ENCODE measurements at regions not wholly inside any gene's neighbourhood (a gene's known extent, or its start where the extent isn't known, plus 50 kb on each side); places are given as distances from the start of the nearest gene placed in this dataset.

DNA sequence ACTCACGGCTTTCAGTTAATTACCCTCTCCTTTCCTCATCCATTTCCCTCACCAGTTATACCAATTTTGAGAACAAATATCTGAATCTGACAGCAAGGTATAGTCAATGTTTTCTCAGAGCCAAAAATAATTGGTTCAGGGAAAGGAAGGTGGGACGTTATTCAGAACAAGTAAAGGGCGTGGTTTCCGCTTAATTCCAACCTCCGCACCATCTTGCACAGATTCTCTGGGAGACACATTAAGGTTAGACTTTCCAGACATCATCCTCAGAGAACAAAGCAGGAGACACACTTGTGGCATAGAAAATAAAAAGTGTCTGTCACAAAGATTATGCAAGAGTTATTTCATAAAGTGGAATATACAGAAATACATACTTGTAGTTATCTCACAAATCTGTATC is 441.2 kb downstream of the IRX1 start:
- Histone ChIP-seq H3K4me1 (no peaks in the 10 kb centered on the region), H3K36me3 (no peaks in the 10 kb centered on the region), H3K4me3 (no peak overlapping the region), H3K9me3 (peaks cover 0 to 10% (median 5%) of the 10 kb centered on the region in 4 donors), H3K27ac (no peak overlapping the region), H3K27me3 (no peaks in the 10 kb centered on the region)
- intact Hi-C loops (cut with DNase I; ENCODE audit: low total_unique reads) = no loop called here
- DNase-seq = no peak
- WGBS, 5 donors = 71 to 85% (median 80%) methylated on average over 5 of the region's 5 CpGs
- no peak for TF ChIP-seq EP300 (IDR thresholded peaks at IDR 0.05)
- TF ChIP-seq POLR2AphosphoS5 (IDR thresholded peaks at IDR 0.05) = no peak
- TF ChIP-seq, protein P1, sequence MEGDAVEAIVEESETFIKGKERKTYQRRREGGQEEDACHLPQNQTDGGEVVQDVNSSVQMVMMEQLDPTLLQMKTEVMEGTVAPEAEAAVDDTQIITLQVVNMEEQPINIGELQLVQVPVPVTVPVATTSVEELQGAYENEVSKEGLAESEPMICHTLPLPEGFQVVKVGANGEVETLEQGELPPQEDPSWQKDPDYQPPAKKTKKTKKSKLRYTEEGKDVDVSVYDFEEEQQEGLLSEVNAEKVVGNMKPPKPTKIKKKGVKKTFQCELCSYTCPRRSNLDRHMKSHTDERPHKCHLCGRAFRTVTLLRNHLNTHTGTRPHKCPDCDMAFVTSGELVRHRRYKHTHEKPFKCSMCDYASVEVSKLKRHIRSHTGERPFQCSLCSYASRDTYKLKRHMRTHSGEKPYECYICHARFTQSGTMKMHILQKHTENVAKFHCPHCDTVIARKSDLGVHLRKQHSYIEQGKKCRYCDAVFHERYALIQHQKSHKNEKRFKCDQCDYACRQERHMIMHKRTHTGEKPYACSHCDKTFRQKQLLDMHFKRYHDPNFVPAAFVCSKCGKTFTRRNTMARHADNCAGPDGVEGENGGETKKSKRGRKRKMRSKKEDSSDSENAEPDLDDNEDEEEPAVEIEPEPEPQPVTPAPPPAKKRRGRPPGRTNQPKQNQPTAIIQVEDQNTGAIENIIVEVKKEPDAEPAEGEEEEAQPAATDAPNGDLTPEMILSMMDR (IDR thresholded peaks at IDR 0.05) = no peak
- no peak for TF ChIP-seq POLR2A (IDR thresholded peaks at IDR 0.05)

DNA sequence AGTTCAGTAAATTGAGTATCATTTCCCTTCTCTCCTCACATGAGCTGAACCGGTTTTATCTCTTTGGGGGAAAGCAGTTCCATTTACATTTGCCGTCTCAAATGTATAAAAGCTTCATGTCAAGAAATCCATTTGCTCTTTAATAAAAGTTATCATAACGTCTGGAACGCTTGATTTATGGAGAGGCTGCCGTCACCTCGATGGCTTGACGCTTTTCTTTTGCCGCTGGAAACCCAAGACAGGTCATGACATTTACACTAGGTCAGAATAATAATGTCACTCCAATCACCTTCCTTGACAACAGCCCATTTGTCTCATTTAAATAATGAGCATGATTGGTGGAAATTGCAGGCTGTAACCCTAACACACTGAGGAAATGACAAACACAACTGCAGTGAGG is 443.4 kb downstream of the IRX1 start:
- Histone ChIP-seq H3K4me3 (no peak overlapping the region), H3K36me3 (no peaks in the 10 kb centered on the region), H3K27ac (no peak overlapping the region), H3K9me3 (peaks cover 0 to 10% (median 3%) of the 10 kb centered on the region in 4 donors), H3K27me3 (no peaks in the 10 kb centered on the region), H3K4me1 (no peaks in the 10 kb centered on the region)
- 52 to 60% (median 55%) methylated on average over 8 of the region's 8 CpGs for WGBS, 5 donors
- TF ChIP-seq POLR2A (IDR thresholded peaks at IDR 0.05) = no peak
- TF ChIP-seq EP300 (IDR thresholded peaks at IDR 0.05) = no peak
- TF ChIP-seq, protein P1 (IDR thresholded peaks at IDR 0.05) = no peak
- no peak for TF ChIP-seq POLR2AphosphoS5 (IDR thresholded peaks at IDR 0.05)
- intact Hi-C loops (cut with DNase I; ENCODE audit: low total_unique reads) = no loop called here
- DNase-seq = no peak

DNA sequence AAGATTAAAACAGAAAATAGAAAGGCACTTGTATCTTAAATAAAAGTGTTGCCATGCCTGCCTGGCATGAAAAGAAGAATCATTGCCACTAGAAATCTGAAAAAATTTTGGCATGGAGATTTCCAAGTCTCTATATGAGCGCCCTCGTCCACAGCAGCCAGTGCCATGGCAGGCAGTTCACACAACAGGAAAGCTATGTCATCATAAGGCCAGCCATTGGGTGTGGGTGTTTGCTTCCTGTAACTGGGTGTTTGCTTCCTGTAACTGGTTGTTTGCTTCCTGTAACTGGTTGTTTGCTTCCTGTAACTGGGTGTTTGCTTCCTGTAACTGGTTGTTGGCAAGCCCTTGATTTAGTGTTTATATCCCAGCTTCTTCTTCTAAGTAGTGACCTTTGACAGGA is 446.7 kb downstream of the IRX1 start:
- Histone ChIP-seq H3K4me3 (no peak overlapping the region), H3K36me3 (no peaks in the 10 kb centered on the region), H3K27me3 (no peaks in the 10 kb centered on the region), H3K27ac (no peak overlapping the region), H3K4me1 (no peaks in the 10 kb centered on the region), H3K9me3 (peaks cover 0 to 7% (median 0%) of the 10 kb centered on the region in 4 donors)
- TF ChIP-seq POLR2A (IDR thresholded peaks at IDR 0.05) = no peak
- TF ChIP-seq, protein P1 (IDR thresholded peaks at IDR 0.05) = no peak
- TF ChIP-seq POLR2AphosphoS5 (IDR thresholded peaks at IDR 0.05) = no peak
- 46 to 64% (median 61%) methylated on average over 2 of the region's 2 CpGs for WGBS, 5 donors
- intact Hi-C loops (cut with DNase I; ENCODE audit: low total_unique reads) = no loop called here
- DNase-seq = no peak

DNA sequence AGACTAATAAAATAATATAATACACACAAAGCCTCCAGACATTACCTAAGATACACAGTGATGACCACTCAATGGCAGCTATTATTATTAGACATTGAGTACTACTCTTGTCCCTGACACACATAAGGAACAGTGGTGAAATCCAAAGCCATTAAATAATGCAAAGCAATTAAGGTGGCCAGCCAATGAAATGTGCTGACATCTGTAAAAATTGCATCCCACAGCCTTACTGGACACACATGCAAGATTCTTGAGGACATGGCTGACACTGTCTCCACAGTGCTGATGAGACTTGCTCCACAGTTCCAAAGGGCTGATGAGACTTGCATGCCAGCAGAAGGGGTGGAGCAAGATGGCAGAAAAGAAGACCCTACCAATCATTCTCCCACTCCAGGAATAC is 447.5 kb downstream of the IRX1 start:
- Histone ChIP-seq H3K36me3 (no peaks in the 10 kb centered on the region), H3K4me3 (no peak overlapping the region), H3K9me3 (peaks cover 0 to 7% (median 0%) of the 10 kb centered on the region in 4 donors), H3K27ac (no peak overlapping the region), H3K4me1 (no peaks in the 10 kb centered on the region), H3K27me3 (no peaks in the 10 kb centered on the region)
- no peak for DNase-seq
- TF ChIP-seq POLR2AphosphoS5 (IDR thresholded peaks at IDR 0.05) (no peak), EP300 (IDR thresholded peaks at IDR 0.05) (no peak)
- intact Hi-C loops (cut with DNase I; ENCODE audit: low total_unique reads) = no loop called here

DNA sequence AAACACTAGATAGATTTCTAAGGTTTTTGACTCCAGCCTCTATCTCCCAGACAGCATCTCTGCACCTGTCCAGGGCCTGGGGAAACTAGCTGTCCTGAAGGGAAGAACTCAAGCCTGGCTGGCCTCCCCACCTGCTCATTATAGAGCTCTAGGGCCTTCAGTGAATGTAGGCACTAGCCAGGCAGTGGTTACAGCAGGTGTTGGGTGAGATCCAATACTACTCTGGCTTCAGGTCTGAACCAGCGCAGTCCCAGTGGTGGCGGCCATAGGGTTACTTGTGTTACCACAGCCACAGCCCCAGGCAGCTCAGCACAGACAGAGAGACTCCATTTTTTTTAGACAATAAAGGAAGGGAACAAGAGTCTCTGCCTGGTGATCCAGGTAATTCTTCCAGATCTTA is 449.2 kb downstream of the IRX1 start:
- H3K36me3 ChIP-seq = no peaks in the 10 kb centered on the region
- WGBS, 5 donors = 89 to 98% (median 91%) methylated on average over 2 of the region's 2 CpGs
- no peak for DNase-seq
- intact Hi-C loops (cut with DNase I; ENCODE audit: low total_unique reads) = no loop called here
- no peaks in the 10 kb centered on the region for H3K27me3 ChIP-seq
- no peak overlapping the region for H3K4me3 ChIP-seq
- TF ChIP-seq POLR2AphosphoS5 (IDR thresholded peaks at IDR 0.05) = no peak
- TF ChIP-seq, protein P1 (IDR thresholded peaks at IDR 0.05) = no peak
- no peak for TF ChIP-seq EP300 (IDR thresholded peaks at IDR 0.05)
- TF ChIP-seq POLR2A (IDR thresholded peaks at IDR 0.05) = no peak
- no peaks in the 10 kb centered on the region for H3K4me1 ChIP-seq
- no peak overlapping the region for H3K27ac ChIP-seq
- H3K9me3 ChIP-seq = peaks cover 0 to 7% (median 0%) of the 10 kb centered on the region in 4 donors
